Left ventricle myocardium inferior (tissue), 1 donor: ENCODE measurements at regions not wholly inside any gene's neighbourhood (a gene's known extent, or its start where the extent isn't known, plus 50 kb on each side); places are given as distances from the start of the nearest gene placed in this dataset.

Source experiments
- DNase-seq: peaks from one replicate; pipeline ENCODE4 v3.0.0-alpha.2; 2020
- H3K27ac ChIP-seq: fragments of 200-600 bp; replicated peaks from 2 replicates; pipeline ENCODE4 v1.8.0; 2021
- H3K27me3 ChIP-seq: fragments of 200-600 bp; 2 replicates; pipeline ENCODE4 v1.8.0; 2021; ENCODE audit warnings: low read depth
- H3K36me3 ChIP-seq: fragments of 200-600 bp; 2 replicates; pipeline ENCODE4 v1.8.0; 2021
- H3K4me1 ChIP-seq: fragments of 200-600 bp; 2 replicates; pipeline ENCODE4 v1.8.0; 2021
- H3K4me3 ChIP-seq: fragments of 200-600 bp; 2 replicates; pipeline ENCODE4 v1.8.0; 2021; ENCODE audit warnings: mild to moderate bottlenecking, moderate library complexity
- H3K9me3 ChIP-seq: fragments of 200-600 bp; replicated peaks from 2 replicates; pipeline ENCODE4 v1.8.0; 2021
- intact Hi-C: fragments of 100-400 bp; cut with micrococcal nuclease; formaldehyde crosslinking; loops from one replicate; pipeline ENCODE4 v1.11.0; 2022
- TF ChIP-seq, protein P1 (sequence below): fragments of 200-600 bp; IDR thresholded peaks from 2 replicates; pipeline ENCODE4 v1.8.0; 2021; ENCODE audit warnings: antibody characterized with exemption, mild to moderate bottlenecking, borderline replicate concordance
- donor health status: DM: no; HTN: yes; CAD: no; lungs with severe emphysema.

DNA sequence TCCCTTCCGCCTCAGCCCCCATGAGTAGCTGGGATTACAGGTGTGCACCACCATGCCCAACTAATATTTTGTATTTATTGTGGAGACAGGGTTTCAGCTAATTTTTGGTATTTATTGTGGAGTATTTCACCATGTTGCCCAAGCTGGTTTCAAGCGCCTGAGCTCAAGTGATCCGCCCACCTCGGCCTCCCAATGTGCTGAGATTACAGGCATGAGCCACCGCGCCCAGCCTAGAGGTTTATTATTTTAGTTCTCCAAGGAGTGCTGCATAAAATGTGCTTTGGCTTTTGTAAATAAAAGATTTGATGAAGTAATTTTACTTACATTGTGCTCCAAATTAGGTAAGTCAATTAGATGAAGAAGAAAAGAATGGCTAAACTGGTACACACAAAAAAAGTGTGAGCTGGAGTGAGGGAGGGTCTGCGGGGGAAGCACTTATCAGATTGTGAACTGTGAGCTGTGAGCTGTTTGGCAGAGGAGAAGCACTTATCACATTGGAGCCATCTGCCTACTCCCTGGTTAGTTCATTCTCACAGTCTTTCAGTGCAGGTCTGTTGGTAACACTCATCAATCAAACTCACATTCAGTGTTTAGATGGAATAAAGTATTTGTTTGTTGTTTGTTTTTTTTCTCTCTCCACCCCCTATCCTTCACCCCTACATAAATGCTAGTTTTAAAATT lies 398.0 kb downstream of the EPHA7 start:
- TF ChIP-seq, protein P1, sequence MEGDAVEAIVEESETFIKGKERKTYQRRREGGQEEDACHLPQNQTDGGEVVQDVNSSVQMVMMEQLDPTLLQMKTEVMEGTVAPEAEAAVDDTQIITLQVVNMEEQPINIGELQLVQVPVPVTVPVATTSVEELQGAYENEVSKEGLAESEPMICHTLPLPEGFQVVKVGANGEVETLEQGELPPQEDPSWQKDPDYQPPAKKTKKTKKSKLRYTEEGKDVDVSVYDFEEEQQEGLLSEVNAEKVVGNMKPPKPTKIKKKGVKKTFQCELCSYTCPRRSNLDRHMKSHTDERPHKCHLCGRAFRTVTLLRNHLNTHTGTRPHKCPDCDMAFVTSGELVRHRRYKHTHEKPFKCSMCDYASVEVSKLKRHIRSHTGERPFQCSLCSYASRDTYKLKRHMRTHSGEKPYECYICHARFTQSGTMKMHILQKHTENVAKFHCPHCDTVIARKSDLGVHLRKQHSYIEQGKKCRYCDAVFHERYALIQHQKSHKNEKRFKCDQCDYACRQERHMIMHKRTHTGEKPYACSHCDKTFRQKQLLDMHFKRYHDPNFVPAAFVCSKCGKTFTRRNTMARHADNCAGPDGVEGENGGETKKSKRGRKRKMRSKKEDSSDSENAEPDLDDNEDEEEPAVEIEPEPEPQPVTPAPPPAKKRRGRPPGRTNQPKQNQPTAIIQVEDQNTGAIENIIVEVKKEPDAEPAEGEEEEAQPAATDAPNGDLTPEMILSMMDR, result no peak
- H3K4me3 ChIP-seq, result no peak overlapping the region
- H3K9me3 ChIP-seq, result no peaks in the 10 kb centered on the region
- no peak overlapping the region for H3K27ac ChIP-seq
- no peak for DNase-seq
- no peaks in the 10 kb centered on the region for H3K4me1 ChIP-seq
- H3K27me3 ChIP-seq, result no peaks in the 10 kb centered on the region
- intact Hi-C loops, result no loop called here
- H3K36me3 ChIP-seq, result no peaks in the 10 kb centered on the region

DNA sequence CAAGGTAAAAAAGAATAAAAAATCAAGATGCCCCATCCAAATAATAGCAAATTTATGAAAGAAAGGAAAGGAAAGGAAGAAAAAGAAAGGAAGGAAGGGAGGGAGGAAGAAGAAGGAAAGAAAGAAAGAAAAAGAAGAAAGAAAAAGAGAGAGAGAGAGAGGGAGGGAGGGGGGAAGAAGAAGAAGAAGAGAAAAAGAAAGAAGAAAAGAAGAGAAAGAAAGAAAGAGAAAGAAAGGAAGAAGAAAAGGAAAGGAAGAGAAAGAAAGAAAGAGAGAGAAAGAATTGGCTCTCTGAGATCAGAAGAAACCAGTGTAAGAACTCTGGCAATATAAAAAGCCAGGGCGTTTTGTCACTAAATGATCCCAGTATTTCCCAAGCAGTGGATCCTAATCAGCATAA lies 401.7 kb downstream of the EPHA7 start:
- Histone ChIP-seq H3K27ac (no peak overlapping the region), H3K27me3 (no peaks in the 10 kb centered on the region), H3K4me3 (no peak overlapping the region), H3K36me3 (no peaks in the 10 kb centered on the region), H3K4me1 (no peaks in the 10 kb centered on the region), H3K9me3 (no peaks in the 10 kb centered on the region)
- no peak for DNase-seq
- TF ChIP-seq, protein P1, result no peak
- intact Hi-C loops, result no loop called here

DNA sequence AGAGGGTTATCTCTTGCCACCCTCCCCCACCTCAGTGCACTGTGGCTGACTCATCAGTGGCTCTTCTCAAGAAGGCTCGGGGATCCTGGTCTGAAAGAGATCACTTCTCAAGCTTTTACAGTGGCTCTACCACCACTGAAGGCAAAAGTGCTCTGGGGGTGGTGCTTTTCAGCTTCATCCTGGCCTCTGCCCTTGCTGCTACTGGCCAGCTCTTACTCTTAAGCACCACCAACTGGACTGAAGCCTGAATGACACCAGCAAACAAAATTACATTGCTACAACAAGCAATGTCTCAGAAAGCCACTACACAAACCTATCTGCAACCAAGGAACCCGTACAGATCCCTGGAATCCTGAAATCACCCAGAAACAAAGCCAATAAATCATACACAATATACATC lies 402.1 kb downstream of the EPHA7 start:
- intact Hi-C loops, result no loop called here
- DNase-seq, result no peak
- TF ChIP-seq, protein P1, result no peak
- Histone ChIP-seq H3K4me1 (no peaks in the 10 kb centered on the region), H3K27me3 (no peaks in the 10 kb centered on the region), H3K27ac (no peak overlapping the region), H3K9me3 (no peaks in the 10 kb centered on the region), H3K36me3 (no peaks in the 10 kb centered on the region), H3K4me3 (no peak overlapping the region)

DNA sequence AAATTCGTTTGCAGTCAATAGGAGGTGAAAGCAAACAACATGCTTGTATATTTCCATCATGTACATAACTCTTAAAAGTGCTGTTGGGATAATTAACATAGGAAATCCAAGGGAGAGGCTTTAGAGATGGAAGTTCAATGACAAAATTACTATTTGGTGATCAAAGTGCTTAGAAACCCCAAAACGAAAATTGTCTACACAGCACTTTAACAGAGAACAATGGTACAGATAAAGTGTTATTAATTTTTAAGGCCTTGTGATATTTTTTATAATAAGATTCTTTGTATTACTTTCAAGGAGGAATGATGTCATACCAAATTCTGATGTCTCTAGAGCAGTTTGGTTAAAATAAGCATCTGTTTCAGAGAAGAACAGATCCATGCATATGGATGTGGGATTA lies 406.3 kb downstream of the EPHA7 start:
- H3K27ac ChIP-seq, result no peak overlapping the region
- TF ChIP-seq, protein P1, result no peak
- no peak for DNase-seq
- no peak overlapping the region for H3K4me3 ChIP-seq
- intact Hi-C loops, result no loop called here
- no peaks in the 10 kb centered on the region for H3K4me1 ChIP-seq
- no peaks in the 10 kb centered on the region for H3K36me3 ChIP-seq
- no peaks in the 10 kb centered on the region for H3K9me3 ChIP-seq
- H3K27me3 ChIP-seq, result no peaks in the 10 kb centered on the region

DNA sequence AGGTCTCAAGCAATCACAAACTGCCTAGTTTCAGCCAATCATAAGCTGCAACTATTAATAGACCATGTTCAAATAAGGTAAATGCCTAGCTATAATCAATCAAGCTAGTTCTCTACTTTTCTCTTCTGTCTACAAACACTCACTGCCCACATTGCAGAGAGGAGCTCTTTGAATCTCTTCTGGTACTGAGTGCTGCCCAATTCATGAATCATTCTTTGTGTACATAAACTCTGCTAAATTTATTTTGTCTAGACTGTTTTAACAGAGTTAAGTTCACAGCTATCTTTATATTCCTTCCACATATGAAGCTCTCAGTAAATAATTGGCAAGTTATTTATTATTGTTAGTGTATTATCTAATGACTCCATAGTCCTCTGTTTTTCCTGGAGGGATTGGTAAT lies 411.0 kb downstream of the EPHA7 start:
- Histone ChIP-seq H3K4me3 (no peak overlapping the region), H3K4me1 (no peaks in the 10 kb centered on the region), H3K27ac (no peak overlapping the region), H3K9me3 (no peaks in the 10 kb centered on the region), H3K36me3 (no peaks in the 10 kb centered on the region), H3K27me3 (no peaks in the 10 kb centered on the region)
- TF ChIP-seq, protein P1, result no peak
- intact Hi-C loops, result no loop called here
- no peak for DNase-seq
